ENCODE measurements at regions not wholly inside any gene's neighbourhood (a gene's known extent, or its start where the extent isn't known, plus 50 kb on each side); places are given as distances from the start of the nearest gene placed in this dataset.
"Not testable (repeated sequence)": the region's sequence is repeated elsewhere in the genome, so short reads cannot be mapped to it uniquely, and the experiment has no call there.

- Histone ChIP-seq H3K27ac (no peak overlapping the region), H3K27me3 (no peaks in the 10 kb centered on the region), H3K4me3 (no peak overlapping the region), H3K4me1 (peaks cover 39% of the 10 kb centered on the region), H3K9me3 (no peaks in the 10 kb centered on the region), H3K36me3 (no peaks in the 10 kb centered on the region)
- intact Hi-C loops (cut with DNase I) = no loop called here
- DNase-seq (no peak), ATAC-seq (no peak)
- TF ChIP-seq, protein P1, sequence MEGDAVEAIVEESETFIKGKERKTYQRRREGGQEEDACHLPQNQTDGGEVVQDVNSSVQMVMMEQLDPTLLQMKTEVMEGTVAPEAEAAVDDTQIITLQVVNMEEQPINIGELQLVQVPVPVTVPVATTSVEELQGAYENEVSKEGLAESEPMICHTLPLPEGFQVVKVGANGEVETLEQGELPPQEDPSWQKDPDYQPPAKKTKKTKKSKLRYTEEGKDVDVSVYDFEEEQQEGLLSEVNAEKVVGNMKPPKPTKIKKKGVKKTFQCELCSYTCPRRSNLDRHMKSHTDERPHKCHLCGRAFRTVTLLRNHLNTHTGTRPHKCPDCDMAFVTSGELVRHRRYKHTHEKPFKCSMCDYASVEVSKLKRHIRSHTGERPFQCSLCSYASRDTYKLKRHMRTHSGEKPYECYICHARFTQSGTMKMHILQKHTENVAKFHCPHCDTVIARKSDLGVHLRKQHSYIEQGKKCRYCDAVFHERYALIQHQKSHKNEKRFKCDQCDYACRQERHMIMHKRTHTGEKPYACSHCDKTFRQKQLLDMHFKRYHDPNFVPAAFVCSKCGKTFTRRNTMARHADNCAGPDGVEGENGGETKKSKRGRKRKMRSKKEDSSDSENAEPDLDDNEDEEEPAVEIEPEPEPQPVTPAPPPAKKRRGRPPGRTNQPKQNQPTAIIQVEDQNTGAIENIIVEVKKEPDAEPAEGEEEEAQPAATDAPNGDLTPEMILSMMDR (IDR thresholded peaks at IDR 0.05) = no peak
Measured at GRCh38 chr1:232575763-232576040, 54.2 kb downstream of the SIPA1L2 start.

GRCh38 chr1:232574889-232575762 is 54.8 kb downstream of the SIPA1L2 start:
- H3K27me3 ChIP-seq = no peaks in the 10 kb centered on the region
- no peaks in the 10 kb centered on the region for H3K36me3 ChIP-seq
- ATAC-seq (no peak), DNase-seq (no peak)
- peaks cover 39% of the 10 kb centered on the region for H3K4me1 ChIP-seq
- H3K27ac ChIP-seq = peak overlapping the region; percentile 25
- intact Hi-C loops (cut with DNase I) = no loop called here
- peak overlapping the region; percentile 12 for H3K4me3 ChIP-seq
- H3K9me3 ChIP-seq = no peaks in the 10 kb centered on the region
- TF ChIP-seq, protein P1 (IDR thresholded peaks at IDR 0.05) = no peak

DNA sequence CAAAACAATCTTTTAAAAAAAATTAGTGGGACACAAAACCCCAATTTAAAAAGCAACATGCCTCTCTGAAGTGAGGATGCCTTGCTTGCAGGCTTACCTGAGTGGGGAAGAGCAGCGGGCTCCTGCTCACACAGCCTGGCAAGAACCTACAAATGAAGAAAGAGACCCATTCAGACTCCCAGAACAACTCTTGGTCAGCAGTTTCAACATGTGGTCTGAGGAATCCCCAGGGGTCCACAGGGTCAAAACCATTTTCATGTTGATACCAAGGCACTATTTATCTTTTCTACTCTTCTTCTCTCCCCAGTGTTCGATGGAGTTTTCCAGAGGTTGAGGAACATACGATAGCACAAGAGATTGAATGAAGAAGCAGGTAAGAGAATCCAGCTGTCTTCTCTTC is 55.9 kb downstream of the SIPA1L2 start:
- TF ChIP-seq, protein P1 (IDR thresholded peaks at IDR 0.05) = no peak
- DNase-seq (no peak), ATAC-seq (no peak)
- Histone ChIP-seq H3K27me3 (no peaks in the 10 kb centered on the region), H3K36me3 (no peaks in the 10 kb centered on the region), H3K9me3 (no peaks in the 10 kb centered on the region), H3K27ac (no peak overlapping the region), H3K4me1 (peaks cover 42% of the 10 kb centered on the region), H3K4me3 (no peak overlapping the region)
- intact Hi-C loops (cut with DNase I) = no loop called here

DNA sequence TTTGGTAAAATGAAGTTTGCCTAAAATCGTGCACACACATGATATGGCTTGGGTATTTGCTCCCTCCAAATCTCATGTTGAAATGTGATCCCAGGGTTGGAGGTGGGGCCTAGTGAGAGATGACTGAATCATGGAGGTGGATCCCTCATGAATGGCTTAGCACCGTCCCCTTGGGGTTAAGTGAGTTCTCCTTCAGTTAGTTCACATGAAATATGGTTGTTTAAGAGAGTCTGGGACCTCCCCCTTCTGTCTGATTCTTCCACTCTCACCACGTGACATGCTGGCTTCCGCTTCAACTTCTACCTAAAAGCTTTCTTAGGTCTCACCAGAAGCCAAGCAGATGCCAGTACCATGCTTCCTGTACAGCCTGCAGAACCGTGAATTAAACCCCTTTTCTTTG is 58.4 kb downstream of the SIPA1L2 start:
- Histone ChIP-seq H3K9me3 (no peaks in the 10 kb centered on the region), H3K27me3 (no peaks in the 10 kb centered on the region), H3K27ac (no peak overlapping the region), H3K36me3 (no peaks in the 10 kb centered on the region), H3K4me1 (peaks cover 34% of the 10 kb centered on the region), H3K4me3 (no peak overlapping the region)
- peak; percentile 22 for ATAC-seq
- TF ChIP-seq, protein P1 (IDR thresholded peaks at IDR 0.05) = no peak
- intact Hi-C loops (cut with DNase I) = no loop called here
- DNase-seq = no peak

DNA sequence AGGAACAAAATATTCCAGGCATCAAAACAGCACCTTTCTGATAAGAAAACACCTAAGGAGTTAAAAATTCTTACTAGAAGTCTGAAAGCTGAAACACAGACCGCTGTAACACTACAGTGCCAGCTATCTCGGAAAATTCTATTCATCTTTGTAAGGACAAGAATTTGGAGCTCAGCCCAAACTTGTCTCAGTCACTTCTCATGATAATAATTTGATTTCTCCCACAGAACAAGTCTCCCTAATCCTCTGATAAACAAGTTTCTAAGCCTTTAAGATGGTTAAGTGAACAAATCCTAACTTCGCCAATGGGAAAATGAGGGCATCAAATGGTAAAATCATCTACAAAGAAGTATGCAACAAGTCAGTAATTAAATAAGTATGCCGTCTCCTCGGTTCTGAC is 59.9 kb downstream of the SIPA1L2 start:
- intact Hi-C loops (cut with DNase I) = no loop called here
- no peak for DNase-seq

DNA sequence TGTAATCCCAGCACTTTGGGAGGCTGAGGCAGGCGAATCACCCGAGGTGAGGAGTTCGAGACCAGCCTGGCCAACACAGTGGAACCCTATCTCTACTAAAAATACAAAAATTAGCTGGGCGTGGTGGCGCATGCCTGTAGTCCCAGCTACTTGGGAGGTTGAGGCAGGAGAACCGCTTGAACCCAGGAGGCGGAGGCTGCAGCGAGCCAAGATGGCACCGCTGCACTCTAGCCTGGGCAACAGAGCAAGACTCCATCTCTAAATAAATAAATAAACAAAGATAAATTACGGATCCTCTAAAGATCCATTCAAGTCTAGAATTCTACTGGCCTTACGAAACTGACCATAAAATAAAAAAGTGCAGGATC is 60.4 kb downstream of the SIPA1L2 start:
- ATAC-seq; H3K36me3 ChIP-seq; H3K9me3 ChIP-seq; H3K4me3 ChIP-seq; H3K27ac ChIP-seq; H3K27me3 ChIP-seq; DNase-seq; intact Hi-C loops (cut with DNase I): not testable (repeated sequence)
- H3K4me1 ChIP-seq = peaks cover 21% of the 10 kb centered on the region

More for the DNA sequence above, 59.9 kb downstream of the SIPA1L2 start:
- no peak overlapping the region for H3K27ac ChIP-seq
- TF ChIP-seq, protein P1 (IDR thresholded peaks at IDR 0.05) = no peak
- no peak for ATAC-seq
- no peaks in the 10 kb centered on the region for H3K36me3 ChIP-seq
- no peak overlapping the region for H3K4me3 ChIP-seq
- H3K9me3 ChIP-seq = no peaks in the 10 kb centered on the region
- no peaks in the 10 kb centered on the region for H3K27me3 ChIP-seq
- H3K4me1 ChIP-seq = peaks cover 25% of the 10 kb centered on the region

Measured in upper lobe of right lung (tissue), 1 donor.